H1 (cell line): ENCODE measurements at regions not wholly inside any gene's neighbourhood (a gene's known extent, or its start where the extent isn't known, plus 50 kb on each side); places are given as distances from the start of the nearest gene placed in this dataset.

Source experiments
- E2F6 ChIP-seq: IDR thresholded peaks from 2 replicates; pipeline ENCODE4 v1.6.1; 2012; ENCODE audit warnings: inconsistent platforms
- MAX ChIP-seq: IDR thresholded peaks from 2 replicates; pipeline ENCODE4 v1.6.1; 2012; ENCODE audit warnings: inconsistent platforms

GRCh38 chr7:91455411-91455810, 191.2 kb downstream of the FZD1 start (continued):
- no peak for TF ChIP-seq E2F6
- no peak for TF ChIP-seq MAX
